H1 (cell line): ENCODE measurements at regions not wholly inside any gene's neighbourhood (a gene's known extent, or its start where the extent isn't known, plus 50 kb on each side); places are given as distances from the start of the nearest gene placed in this dataset.

Experiments used
- CTCF ChIA-PET: fragments of 300-600 bp; sonication (Branson Sonifier 250); formaldehyde crosslinking; loops from one replicate; lab custom pipeline; 2021; ENCODE audit not compliant: partially characterized antibody; lab: Charles Lee
- POLR2A ChIA-PET: fragments of 300-600 bp; sonication (Branson Sonifier 250); formaldehyde crosslinking; loops from one replicate; lab custom pipeline; 2021; ENCODE audit warnings: inconsistent platforms; ENCODE audit not compliant: partially characterized antibody; lab: Charles Lee
- DNase-seq, 2 experiments: peaks; one replicate each; pipeline versions ENCODE4 v3.0.0 to v3.0.0-alpha.2; 2010 to 2022; ENCODE audit warnings: low spot score in 2 of 2, low read depth in 1 of 2, mixed read lengths in 1 of 2
- FAIRE-seq: peaks from 2 replicates; lab custom pipeline; 2011; peaks lifted over from hg19 to GRCh38; lab: Jason Lieb, UNC
- H2AFZ ChIP-seq: 2 replicates; pipeline ENCODE4 v1.8.1; 2012; ENCODE audit warnings: low read length, inconsistent platforms
- H2AK5ac ChIP-seq: 2 replicates; pipeline ENCODE4 v1.6.1; 2013; ENCODE audit warnings: low read depth, low read length
- H2BK120ac ChIP-seq: replicated peaks from 2 replicates; pipeline ENCODE3; 2013; ENCODE audit warnings: low read depth, low read length, inconsistent platforms
- H2BK12ac ChIP-seq: 2 replicates; pipeline ENCODE4 v1.6.1; 2013; ENCODE audit warnings: low read depth, low read length
- H2BK15ac ChIP-seq: 2 replicates; pipeline ENCODE4 v1.6.1; 2013; ENCODE audit warnings: low read length
- H2BK20ac ChIP-seq: 2 replicates; pipeline ENCODE4 v1.6.1; 2013; ENCODE audit warnings: low read length
- H2BK5ac ChIP-seq: 2 replicates; pipeline ENCODE4 v1.6.1; 2013; ENCODE audit warnings: low read depth, low read length
- H3K14ac ChIP-seq: 2 replicates; pipeline ENCODE4 v1.6.1; 2013; ENCODE audit warnings: inconsistent platforms; ENCODE audit not compliant: insufficient read length
- H3K18ac ChIP-seq: 2 replicates; pipeline ENCODE4 v1.6.1; 2013; ENCODE audit warnings: low read length; ENCODE audit errors: extremely low read depth
- H3K23ac ChIP-seq: 2 replicates; pipeline ENCODE4 v1.6.1; 2013; ENCODE audit warnings: inconsistent platforms; ENCODE audit not compliant: insufficient read length
- H3K23me2 ChIP-seq: 2 replicates; pipeline ENCODE4 v1.6.1; 2013; ENCODE audit warnings: low read depth, low read length
- H3K27ac ChIP-seq: 2 replicates; pipeline ENCODE4 v1.6.1; 2011; ENCODE audit warnings: low read depth, low read length, inconsistent platforms
- H3K27me3 ChIP-seq, 4 experiments: replicated peaks in 1 of 4; 1 replicate in 1 of 4; 2 replicates in 3 of 4; pipeline versions ENCODE4 v1.6.1 to v1.8.1; 2011 to 2013; ENCODE audit warnings: low read length in 3 of 4, mild to moderate bottlenecking in 3 of 4, inconsistent platforms in 2 of 4, mixed read lengths in 2 of 4, moderate library complexity in 1 of 4; ENCODE audit not compliant: control insufficient read depth in 3 of 4, insufficient read depth in 3 of 4; ENCODE audit errors: extremely low read depth in 1 of 4
- H3K36me3 ChIP-seq, 4 experiments: 2 replicates each; pipeline versions ENCODE4 v1.6.1 to v1.8.1; 2011 to 2013; ENCODE audit warnings: mild to moderate bottlenecking in 4 of 4, low read length in 3 of 4, moderate library complexity in 2 of 4, control low read depth in 1 of 4, inconsistent platforms in 1 of 4; ENCODE audit not compliant: insufficient read depth in 4 of 4, control insufficient read depth in 2 of 4
- H3K4ac ChIP-seq: replicated peaks from 2 replicates; pipeline ENCODE3; 2013; ENCODE audit warnings: low read length, low read depth, mixed read lengths, inconsistent platforms; ENCODE audit not compliant: insufficient read length
- H3K4me1 ChIP-seq, 4 experiments: replicated peaks in 1 of 4; 1 replicate in 1 of 4; 2 replicates in 3 of 4; pipeline versions ENCODE4 v1.6.1 to v1.8.1; 2011 to 2013; ENCODE audit warnings: low read length in 3 of 4, inconsistent platforms in 2 of 4, mixed read lengths in 1 of 4; ENCODE audit not compliant: insufficient read depth in 4 of 4, control insufficient read depth in 3 of 4
- H3K4me2 ChIP-seq, 2 experiments: 2 replicates each; pipeline versions ENCODE4 v1.6.1 to v1.8.1; 2011 to 2013; ENCODE audit warnings: low read depth in 2 of 2, low read length in 2 of 2, control low read depth in 1 of 2, inconsistent platforms in 1 of 2, mild to moderate bottlenecking in 1 of 2; ENCODE audit not compliant: insufficient read depth in 1 of 2
- H3K4me3 ChIP-seq, 4 experiments: fragments of 200-600, 300-600 bp in 1 of 4; sonication (generic), shearing (Covaris generic), sonication (Bioruptor Twin) in 1 of 4; 2 replicates each; pipeline versions ENCODE4 v1.5.1 to v1.8.1; 2011 to 2016; ENCODE audit warnings: low read length in 4 of 4, low read depth in 3 of 4, control low read depth in 2 of 4, inconsistent platforms in 2 of 4, mild to moderate bottlenecking in 2 of 4, mixed read lengths in 1 of 4, moderate library complexity in 1 of 4; ENCODE audit not compliant: insufficient read depth in 2 of 4; ENCODE audit errors: extremely low read depth in 1 of 4
- H3K56ac ChIP-seq: replicated peaks from 2 replicates; pipeline ENCODE3; 2013; ENCODE audit warnings: low read depth, mild to moderate bottlenecking, mixed read lengths, low read length, inconsistent platforms; ENCODE audit not compliant: insufficient read length
- H3K79me1 ChIP-seq: 2 replicates; pipeline ENCODE4 v1.6.1; 2013; ENCODE audit warnings: low read depth, low read length, control low read depth
- H3K79me2 ChIP-seq, 2 experiments: 2 replicates each; pipeline versions ENCODE4 v1.6.1 to v1.8.1; 2012 to 2013; ENCODE audit warnings: low read length in 2 of 2, mild to moderate bottlenecking in 2 of 2, inconsistent platforms in 1 of 2; ENCODE audit not compliant: insufficient read depth in 2 of 2, control insufficient read depth in 1 of 2
- H3K9ac ChIP-seq, 4 experiments: replicated peaks in 1 of 4; 1 replicate in 1 of 4; 2 replicates in 3 of 4; pipeline versions ENCODE4 v1.6.1 to v1.8.1; 2011 to 2013; ENCODE audit warnings: low read depth in 3 of 4, low read length in 3 of 4, control low read depth in 2 of 4, mild to moderate bottlenecking in 2 of 4, moderate library complexity in 2 of 4, inconsistent platforms in 1 of 4; ENCODE audit errors: extremely low read depth in 1 of 4
- H3K9me3 ChIP-seq, 2 experiments: 2 replicates each; pipeline versions ENCODE4 v1.6.1 to v1.8.1; 2012 to 2013; ENCODE audit warnings: mild to moderate bottlenecking in 2 of 2, moderate library complexity in 2 of 2, control low read depth in 1 of 2, inconsistent platforms in 1 of 2, low read depth in 1 of 2, low read length in 1 of 2, mixed read lengths in 1 of 2; ENCODE audit not compliant: insufficient read depth in 2 of 2
- H4K20me1 ChIP-seq, 2 experiments: replicated peaks in 1 of 2; 2 replicates each; pipeline versions ENCODE3 to v1.8.1; 2011 to 2013; ENCODE audit warnings: inconsistent platforms in 2 of 2, low read length in 2 of 2, mild to moderate bottlenecking in 1 of 2; ENCODE audit not compliant: insufficient read depth in 2 of 2, control insufficient read depth in 1 of 2
- H4K5ac ChIP-seq: 2 replicates; pipeline ENCODE4 v1.6.1; 2013; ENCODE audit warnings: low read length, low read depth, mixed read lengths, inconsistent platforms; ENCODE audit not compliant: insufficient read length
- H4K8ac ChIP-seq: 2 replicates; pipeline ENCODE4 v1.8.0; 2013; ENCODE audit warnings: mild to moderate bottlenecking, moderate library complexity, low read length, inconsistent platforms; ENCODE audit not compliant: insufficient read depth; ENCODE audit errors: extremely low read depth
- H4K91ac ChIP-seq: replicated peaks from 2 replicates; pipeline ENCODE3; 2013; ENCODE audit warnings: low read length, mixed read lengths, inconsistent platforms; ENCODE audit not compliant: insufficient read length
- CHD7 ChIP-seq: fragments of 300-600 bp; sonication (generic); IDR thresholded peaks from 2 replicates; pipeline ENCODE4 v1.7.1; 2012; ENCODE audit warnings: low read length, moderate library complexity, mild to moderate bottlenecking, inconsistent platforms; ENCODE audit not compliant: insufficient replicate concordance
- POLR2A ChIP-seq, 2 experiments: IDR thresholded peaks; 1 replicate in 1 of 2; 2 replicates in 1 of 2; pipeline ENCODE4 v1.6.1; 2011; ENCODE audit warnings: low read depth in 2 of 2, low read length in 2 of 2, mild to moderate bottlenecking in 2 of 2; ENCODE audit errors: control extremely low read depth in 1 of 2
- WGBS, 2 experiments: shearing (Covaris generic) in 1 of 2; methylation state at CpG; one replicate each; pipeline versions ENCODE4 v1.1.6 to v1.1.7; 2013 to 2015; ENCODE audit warnings: low lambda C conversion rate in 2 of 2, mixed read lengths in 2 of 2, inconsistent platforms in 1 of 2, low coverage in 1 of 2, missing lambda C conversion rate in 1 of 2; ENCODE audit not compliant: insufficient replicate concordance in 2 of 2, insufficient coverage in 1 of 2, insufficient read length in 1 of 2; ENCODE audit errors: extremely low coverage in 1 of 2, missing lambda C conversion rate in 1 of 2; 5-methylcytosine and 5-hydroxymethylcytosine counted together

GRCh38 chr10:128596906-128597305, 470.7 kb upstream of the MKI67 start:
- DNase-seq: no peak
- no peak overlapping the region for H3K18ac ChIP-seq
- H4K91ac ChIP-seq: no peak overlapping the region
- no peak overlapping the region for H2AK5ac ChIP-seq
- no peak overlapping the region for H3K4ac ChIP-seq
- no peak overlapping the region for H3K27ac ChIP-seq
- no peak overlapping the region for H2BK5ac ChIP-seq
- no peak overlapping the region for H2BK15ac ChIP-seq
- no peaks in the 10 kb centered on the region for H3K36me3 ChIP-seq
- H3K79me1 ChIP-seq: no peaks in the 10 kb centered on the region
- H3K27me3 ChIP-seq: no peaks in the 10 kb centered on the region
- H3K14ac ChIP-seq: no peak overlapping the region
- ChIA-PET CTCF (no interaction called here), POLR2A (no interaction called here)
- no peak overlapping the region for H3K9ac ChIP-seq
- no peak overlapping the region for H3K56ac ChIP-seq
- no peak overlapping the region for H3K4me2 ChIP-seq
- no peak overlapping the region for H3K4me3 ChIP-seq
- H2AFZ ChIP-seq: peak overlapping the region; percentile 35
- H2BK12ac ChIP-seq: no peak overlapping the region
- H3K79me2 ChIP-seq: no peaks in the 10 kb centered on the region
- H2BK120ac ChIP-seq: no peak overlapping the region
- no peak overlapping the region for H3K23ac ChIP-seq
- no peaks in the 10 kb centered on the region for H4K20me1 ChIP-seq
- no peak overlapping the region for H4K8ac ChIP-seq
- H3K9me3 ChIP-seq: no peaks in the 10 kb centered on the region
- H3K4me1 ChIP-seq: no peaks in the 10 kb centered on the region
- no peak overlapping the region for H4K5ac ChIP-seq
- no peak overlapping the region for H2BK20ac ChIP-seq
- 89% methylated on average over 4 of the region's 4 CpGs; no CpG with 5 or more reads in 1 of the 2 experiments for WGBS, 2 experiments
- no peaks in the 10 kb centered on the region for H3K23me2 ChIP-seq
- no peak for FAIRE-seq
- TF ChIP-seq POLR2A (IDR thresholded peaks at IDR 0.05; ENCODE audit: control extremely low read depth in 1 of 2, low read depth in 2 of 2, low read length in 2 of 2) (no peak), CHD7 (no peak)
